HepG2 (cell line): ENCODE measurements at regions not wholly inside any gene's neighbourhood (a gene's known extent, or its start where the extent isn't known, plus 50 kb on each side); places are given as distances from the start of the nearest gene placed in this dataset.

Source experiments
- CTCF ChIP-seq: sonication (generic); formaldehyde crosslinking; IDR thresholded peaks from 2 replicates; pipeline ENCODE4 v1.5.0; 2020; ENCODE audit warnings: mild to moderate bottlenecking, missing genetic modification reagents, moderate library complexity
- EZH2 ChIP-seq: conservative IDR thresholded peaks from 2 replicates; pipeline ENCODE4 v1.6.1; 2012; ENCODE audit warnings: mild to moderate bottlenecking, low read depth, low read length, moderate library complexity
- FOSL2 ChIP-seq: sonication (generic); formaldehyde crosslinking; IDR thresholded peaks from 2 replicates; pipeline ENCODE4 v1.4.0; 2020; ENCODE audit warnings: missing genetic modification reagents
- PBX3 ChIP-seq: sonication (generic); formaldehyde crosslinking; IDR thresholded peaks from 2 replicates; pipeline ENCODE4 v1.8.1; 2023; ENCODE audit warnings: missing genetic modification reagents, inconsistent platforms, borderline replicate concordance
- POLR2AphosphoS5 ChIP-seq: IDR thresholded peaks from 2 replicates; pipeline ENCODE4 v1.6.1; 2012; ENCODE audit warnings: low read depth, low read length
- SMARCE1 ChIP-seq: fragments of 450-650 bp; IDR thresholded peaks from 2 replicates; pipeline ENCODE4 v1.6.1; 2017; ENCODE audit warnings: borderline replicate concordance
- ZBTB40 ChIP-seq, 2 experiments: fragments of 450-650 bp in 1 of 2; sonication (generic) in 1 of 2; formaldehyde crosslinking in 1 of 2; IDR thresholded peaks; 2 replicates each; pipeline versions ENCODE4 v1.6.1 to v1.8.0; 2016 to 2022; ENCODE audit warnings: antibody characterized with exemption in 1 of 2, mild to moderate bottlenecking in 1 of 2, missing genetic modification reagents in 1 of 2
- ZNF670 ChIP-seq: sonication (generic); formaldehyde crosslinking; IDR thresholded peaks from 2 replicates; pipeline ENCODE4 v1.8.0; 2022; ENCODE audit warnings: mild to moderate bottlenecking, missing genetic modification reagents, borderline replicate concordance

GRCh38 chr2:53257287-53257686 lies 510.3 kb upstream of the CHAC2 start:
- TF ChIP-seq SMARCE1 (no peak), FOSL2 (CRISPR knock-in tag) (no peak), EZH2 (no peak), POLR2AphosphoS5 (no peak), PBX3 (CRISPR knock-in tag) (no peak), ZBTB40 (IDR thresholded peaks at IDR 0.05) (no peak), ZBTB40 (CRISPR knock-in tag; IDR thresholded peaks at IDR 0.05) (no peak), ZNF670 (CRISPR knock-in tag) (no peak), CTCF (CRISPR knock-in tag) (no peak)
